Spleen (tissue), 7 donors: ENCODE measurements at regions not wholly inside any gene's neighbourhood (a gene's known extent, or its start where the extent isn't known, plus 50 kb on each side); places are given as distances from the start of the nearest gene placed in this dataset.

Experiments used
- POLR2AphosphoS5 ChIP-seq, 3 donors: sonication (generic); formaldehyde crosslinking; IDR thresholded peaks; one replicate each; pipeline ENCODE4 v1.5.1; 2017; ENCODE audit warnings: antibody characterized with exemption in 3 of 3
- TF ChIP-seq, protein P1 (sequence below), 11 experiments: fragments of 200-600 bp in 7 of 11; fragments of 450-650 bp in 4 of 11; sonication (generic) in 4 of 11; IDR thresholded peaks in 8 of 11; conservative IDR thresholded peaks in 3 of 11; 1 replicate in 7 of 11; 2 replicates in 4 of 11; pipeline versions ENCODE4 v1.4.0 to v1.8.0; 2016 to 2021; ENCODE audit warnings: antibody characterized with exemption in 11 of 11, inconsistent platforms in 4 of 11, mild to moderate bottlenecking in 1 of 11
- donor health status: DM: no; HTN: no; CAD: no; lungs with moderate emphysema.
- donor health status: DM: no; HTN: no; CAD: no.
- donor health status: DM: no; HTN: no; CAD: no.

DNA sequence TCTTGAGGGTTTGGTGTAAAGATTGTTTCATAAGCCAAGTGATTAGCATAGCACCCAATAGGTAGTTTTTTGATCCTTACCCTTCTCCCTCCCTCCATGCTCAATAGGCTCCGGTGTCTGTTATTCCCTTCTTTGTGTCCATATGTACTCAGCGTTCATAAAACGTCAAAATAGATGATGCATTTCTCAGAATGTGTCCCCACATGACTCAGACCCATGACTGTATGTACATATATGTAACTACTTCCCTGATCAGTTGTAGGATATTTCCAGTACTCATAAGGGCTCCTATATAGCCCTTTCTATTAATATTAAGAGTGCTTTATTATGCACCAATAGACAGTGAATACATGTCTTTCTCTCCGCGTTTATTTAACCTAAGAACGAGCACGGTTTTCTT is 466.9 kb downstream of the KIF20B start:
- TF ChIP-seq, protein P1, sequence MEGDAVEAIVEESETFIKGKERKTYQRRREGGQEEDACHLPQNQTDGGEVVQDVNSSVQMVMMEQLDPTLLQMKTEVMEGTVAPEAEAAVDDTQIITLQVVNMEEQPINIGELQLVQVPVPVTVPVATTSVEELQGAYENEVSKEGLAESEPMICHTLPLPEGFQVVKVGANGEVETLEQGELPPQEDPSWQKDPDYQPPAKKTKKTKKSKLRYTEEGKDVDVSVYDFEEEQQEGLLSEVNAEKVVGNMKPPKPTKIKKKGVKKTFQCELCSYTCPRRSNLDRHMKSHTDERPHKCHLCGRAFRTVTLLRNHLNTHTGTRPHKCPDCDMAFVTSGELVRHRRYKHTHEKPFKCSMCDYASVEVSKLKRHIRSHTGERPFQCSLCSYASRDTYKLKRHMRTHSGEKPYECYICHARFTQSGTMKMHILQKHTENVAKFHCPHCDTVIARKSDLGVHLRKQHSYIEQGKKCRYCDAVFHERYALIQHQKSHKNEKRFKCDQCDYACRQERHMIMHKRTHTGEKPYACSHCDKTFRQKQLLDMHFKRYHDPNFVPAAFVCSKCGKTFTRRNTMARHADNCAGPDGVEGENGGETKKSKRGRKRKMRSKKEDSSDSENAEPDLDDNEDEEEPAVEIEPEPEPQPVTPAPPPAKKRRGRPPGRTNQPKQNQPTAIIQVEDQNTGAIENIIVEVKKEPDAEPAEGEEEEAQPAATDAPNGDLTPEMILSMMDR (IDR thresholded peaks at IDR 0.05 in 8 of 11, conservative IDR thresholded peaks at IDR 0.05 in 3 of 11): no peak
- TF ChIP-seq POLR2AphosphoS5 (IDR thresholded peaks at IDR 0.05): no peak
